HFF-Myc (cell line): ENCODE measurements at regions not wholly inside any gene's neighbourhood (a gene's known extent, or its start where the extent isn't known, plus 50 kb on each side); places are given as distances from the start of the nearest gene placed in this dataset.

Source experiments
- DNase-seq: peaks from one replicate; pipeline ENCODE4 v3.0.0-alpha.2; 2011; ENCODE audit warnings: low read depth; ENCODE audit errors: extremely low read depth
- H3K4me3 ChIP-seq: replicated peaks from 2 replicates; pipeline ENCODE4 v1.5.1; 2011; ENCODE audit warnings: low read depth, mild to moderate bottlenecking, control low read depth, low read length
- CTCF ChIP-seq: IDR thresholded peaks from 2 replicates; pipeline ENCODE4 v1.5.1; 2012; ENCODE audit warnings: mild to moderate bottlenecking, low read depth, low read length, control low read depth; ENCODE audit errors: missing control alignments

- no peak for TF ChIP-seq CTCF
- no peak overlapping the region for H3K4me3 ChIP-seq
- DNase-seq, result no peak
Observed at GRCh38 chr18:1916869-1917523, 654.3 kb downstream of the METTL4 start.

GRCh38 chr18:1917569-1917968 is 653.7 kb downstream of the METTL4 start:
- no peak for TF ChIP-seq CTCF
- DNase-seq, result no peak
- no peak overlapping the region for H3K4me3 ChIP-seq

- no peak for TF ChIP-seq CTCF
- no peak for DNase-seq
Observed at GRCh38 chr18:1922066-1922465, 649.2 kb downstream of the METTL4 start.

GRCh38 chr18:1928711-1929110 is 642.6 kb downstream of the METTL4 start:
- DNase-seq, result no peak
- TF ChIP-seq CTCF, result no peak
- no peak overlapping the region for H3K4me3 ChIP-seq

More at GRCh38 chr18:1922066-1922465, 649.2 kb downstream of the METTL4 start:
- no peak overlapping the region for H3K4me3 ChIP-seq

GRCh38 chr18:1929720-1930119 is 641.6 kb downstream of the METTL4 start:
- DNase-seq, result no peak
- no peak overlapping the region for H3K4me3 ChIP-seq
- no peak for TF ChIP-seq CTCF

GRCh38 chr18:1930291-1931270 is 640.7 kb downstream of the METTL4 start:
- no peak for DNase-seq
- TF ChIP-seq CTCF, result no peak
- H3K4me3 ChIP-seq, result no peak overlapping the region
